Mucosa of stomach (tissue), 1 donor: ENCODE measurements at regions not wholly inside any gene's neighbourhood (a gene's known extent, or its start where the extent isn't known, plus 50 kb on each side); places are given as distances from the start of the nearest gene placed in this dataset.
"Not testable (repeated sequence)": the region's sequence is repeated elsewhere in the genome, so short reads cannot be mapped to it uniquely, and the experiment has no call there.

Experiments
- H3K27me3 ChIP-seq: one replicate; pipeline ENCODE4 v1.7.0; 2013; ENCODE audit warnings: mild to moderate bottlenecking, low read length; ENCODE audit not compliant: control insufficient read depth, insufficient read depth
- H3K36me3 ChIP-seq: one replicate; pipeline ENCODE4 v1.7.0; 2013; ENCODE audit warnings: low read length; ENCODE audit not compliant: control insufficient read depth, insufficient read depth
- H3K4me1 ChIP-seq: one replicate; pipeline ENCODE4 v1.7.0; 2013; ENCODE audit warnings: mild to moderate bottlenecking, low read length; ENCODE audit not compliant: control insufficient read depth, insufficient read depth
- H3K4me3 ChIP-seq: one replicate; pipeline ENCODE4 v1.7.0; 2013; ENCODE audit warnings: low read length
- H3K9ac ChIP-seq: one replicate; pipeline ENCODE4 v1.7.0; 2013; ENCODE audit warnings: mild to moderate bottlenecking, low read length, moderate library complexity
- H3K9me3 ChIP-seq: one replicate; pipeline ENCODE4 v1.7.0; 2013; ENCODE audit warnings: mild to moderate bottlenecking, low read length, moderate library complexity; ENCODE audit not compliant: control insufficient read depth
- donor health status: Pancreatic carcinoma.

DNA sequence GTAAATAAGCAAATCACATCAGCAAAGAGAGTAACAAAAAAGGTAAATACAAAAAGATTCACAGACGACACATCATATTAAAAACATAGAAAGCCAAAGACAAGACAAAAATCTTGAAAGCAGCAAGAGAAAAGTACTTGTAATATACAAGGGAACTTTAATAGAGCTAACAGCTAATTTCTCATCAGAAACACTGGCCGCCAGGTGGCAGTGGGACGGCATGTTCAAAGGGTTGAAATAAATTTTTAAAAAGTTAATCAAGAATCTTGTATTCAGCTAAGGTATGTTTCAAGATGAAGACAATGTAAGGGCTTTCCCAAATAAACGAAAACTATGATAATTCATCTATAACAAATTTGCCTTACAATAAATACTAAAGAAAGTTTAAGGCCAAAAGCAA, 358.1 kb downstream of the LRRIQ3 start:
- no peak overlapping the region for H3K9ac ChIP-seq
- H3K27me3 ChIP-seq = no peaks in the 10 kb centered on the region
- H3K4me1 ChIP-seq = no peaks in the 10 kb centered on the region
- H3K4me3 ChIP-seq = no peak overlapping the region
- no peaks in the 10 kb centered on the region for H3K9me3 ChIP-seq
- no peaks in the 10 kb centered on the region for H3K36me3 ChIP-seq

DNA sequence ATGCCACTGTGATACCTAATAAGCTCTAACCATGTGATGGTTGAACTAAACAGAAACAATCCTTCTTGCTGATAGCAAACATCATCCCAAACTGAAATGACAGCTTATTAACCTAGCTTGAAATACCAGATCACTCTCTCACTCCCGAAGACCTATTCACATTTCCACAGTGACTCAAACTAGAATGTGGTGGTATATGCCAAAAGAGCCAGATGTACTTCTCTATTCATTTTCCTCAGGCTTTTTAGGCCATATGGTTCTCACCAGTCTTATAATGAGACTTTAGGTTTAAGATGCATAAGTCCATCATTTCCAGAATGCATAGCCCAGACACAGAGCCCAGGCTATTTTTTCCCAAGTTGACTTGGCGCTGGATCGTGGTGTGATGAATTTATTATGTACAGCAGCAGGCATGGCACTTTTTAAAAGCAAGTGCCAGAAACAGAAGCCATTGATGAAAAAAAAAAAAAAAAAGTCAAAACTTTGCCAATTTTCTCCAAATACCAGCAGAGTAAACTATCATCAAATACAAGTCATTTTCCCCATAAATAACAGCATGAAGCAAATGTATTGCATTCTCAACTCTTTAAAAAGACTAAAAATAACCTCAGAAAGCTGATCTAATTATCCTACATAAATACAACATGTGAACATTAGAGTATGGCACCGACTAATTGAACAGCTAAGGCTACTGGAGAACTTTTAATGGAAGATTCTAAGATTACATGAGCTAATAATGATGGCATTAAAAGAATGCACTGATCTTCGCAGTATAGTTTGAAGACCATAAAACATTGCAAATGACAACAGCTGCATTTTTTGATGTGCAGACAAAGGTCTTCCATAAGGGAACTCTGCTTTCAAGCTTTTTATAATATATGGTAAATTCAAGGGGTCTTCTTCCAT, 365.4 kb downstream of the LRRIQ3 start:
- H3K27me3 ChIP-seq = no peaks in the 10 kb centered on the region
- no peak overlapping the region for H3K9ac ChIP-seq
- H3K36me3 ChIP-seq = no peaks in the 10 kb centered on the region
- H3K4me1 ChIP-seq = no peaks in the 10 kb centered on the region
- no peaks in the 10 kb centered on the region for H3K9me3 ChIP-seq
- H3K4me3 ChIP-seq = no peak overlapping the region

DNA sequence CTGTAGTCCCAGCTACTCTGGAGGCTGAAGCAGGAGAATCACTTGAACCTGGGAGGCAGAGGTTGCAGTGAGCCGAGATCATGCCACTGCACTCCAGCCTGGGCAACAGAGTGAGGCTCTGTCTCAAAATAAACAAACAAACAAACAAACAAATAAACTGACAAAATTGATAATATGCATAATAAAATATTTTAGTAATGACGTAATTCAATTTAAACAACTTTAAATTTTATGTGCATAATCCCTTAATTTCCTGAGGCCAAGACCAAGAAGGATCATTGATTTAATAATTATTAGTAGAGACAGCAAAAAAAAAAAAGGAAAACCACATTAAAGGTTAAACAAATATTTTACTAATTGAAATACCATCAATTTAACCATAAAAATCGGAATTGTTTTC, 370.7 kb downstream of the LRRIQ3 start:
- H3K4me3 ChIP-seq, H3K4me1 ChIP-seq, H3K9ac ChIP-seq, H3K27me3 ChIP-seq, H3K36me3 ChIP-seq, H3K9me3 ChIP-seq: not testable (repeated sequence)

DNA sequence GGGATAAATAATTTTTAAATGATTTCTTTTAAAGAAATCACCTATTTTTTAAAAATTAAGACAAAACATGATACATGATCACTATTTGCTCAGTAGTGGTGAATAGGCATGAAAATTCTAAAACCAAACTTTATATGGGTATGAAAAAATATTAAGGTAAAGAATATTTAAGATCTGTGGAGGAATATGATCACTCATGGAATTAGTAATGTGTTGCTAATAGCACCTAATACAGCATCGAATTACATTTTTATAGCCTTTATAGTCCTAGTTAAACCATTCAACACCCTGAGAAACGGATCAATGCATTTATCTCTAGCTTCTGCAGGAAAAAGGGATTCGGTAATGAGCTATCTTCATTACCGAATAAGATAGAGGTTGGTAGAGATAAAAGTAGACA, 373.9 kb downstream of the LRRIQ3 start:
- Histone ChIP-seq H3K9me3 (no peaks in the 10 kb centered on the region), H3K4me3 (no peak overlapping the region), H3K4me1 (no peaks in the 10 kb centered on the region), H3K9ac (no peak overlapping the region), H3K27me3 (no peaks in the 10 kb centered on the region), H3K36me3 (no peaks in the 10 kb centered on the region)

DNA sequence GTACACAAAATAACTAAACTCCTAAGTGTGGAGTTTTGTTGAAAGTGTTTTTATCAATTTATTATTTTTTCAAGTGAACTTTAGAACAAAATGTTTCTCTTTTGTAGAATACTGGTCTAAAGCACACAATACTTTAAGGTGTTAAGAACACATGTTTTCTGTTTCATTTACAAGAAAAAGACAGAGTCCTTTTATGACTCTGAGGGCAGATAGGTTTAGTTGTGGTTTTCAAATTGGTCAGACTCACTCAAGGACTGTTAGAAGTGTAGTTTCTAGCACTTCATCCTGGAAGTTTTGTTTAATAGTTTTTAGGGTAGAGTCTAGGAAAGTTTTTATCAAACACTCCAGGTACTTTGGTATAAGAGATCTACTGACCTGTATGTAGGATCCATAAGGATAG, 376.5 kb downstream of the LRRIQ3 start:
- Histone ChIP-seq H3K4me1 (no peaks in the 10 kb centered on the region), H3K4me3 (no peak overlapping the region), H3K9me3 (no peaks in the 10 kb centered on the region), H3K9ac (no peak overlapping the region), H3K27me3 (no peaks in the 10 kb centered on the region), H3K36me3 (no peaks in the 10 kb centered on the region)

DNA sequence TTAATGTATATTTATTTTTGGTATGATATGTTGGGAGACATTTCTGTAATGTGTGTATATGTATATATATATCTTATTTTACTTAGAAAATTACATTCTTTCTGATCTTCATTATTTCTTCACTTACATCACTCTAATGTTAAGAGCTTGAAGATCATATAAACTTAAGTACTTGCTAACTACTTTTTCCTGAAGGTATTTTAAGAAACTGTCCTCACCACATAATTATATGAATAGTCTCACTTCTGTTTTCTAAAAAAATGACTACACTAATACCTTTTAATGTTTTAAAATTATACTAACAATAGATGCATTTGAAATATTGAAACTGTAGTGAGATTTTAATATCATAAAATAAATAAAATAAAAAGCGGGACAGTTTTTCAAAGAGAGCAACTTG, 377.1 kb downstream of the LRRIQ3 start:
- Histone ChIP-seq H3K4me1 (no peaks in the 10 kb centered on the region), H3K4me3 (no peak overlapping the region), H3K9me3 (no peaks in the 10 kb centered on the region), H3K9ac (no peak overlapping the region), H3K27me3 (no peaks in the 10 kb centered on the region), H3K36me3 (no peaks in the 10 kb centered on the region)

DNA sequence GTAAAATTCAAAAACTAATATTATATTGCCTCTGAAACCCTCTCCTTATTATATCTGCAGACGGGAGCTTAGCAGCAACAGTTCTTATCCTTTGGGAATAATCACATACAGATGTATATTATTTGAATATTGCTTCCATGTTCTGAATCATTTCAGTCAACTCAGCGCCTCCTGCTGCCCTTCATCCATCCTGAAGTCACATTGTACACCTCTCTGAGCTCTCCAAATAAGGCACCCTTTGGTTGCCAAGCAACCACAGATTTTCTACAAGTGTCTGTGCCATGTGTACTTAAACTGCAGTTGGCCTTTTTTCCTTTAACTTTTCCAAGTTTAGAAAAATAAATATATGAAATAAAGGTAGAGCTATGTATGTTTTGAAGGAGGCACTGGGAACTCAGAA, 384.3 kb downstream of the LRRIQ3 start:
- Histone ChIP-seq H3K27me3 (no peaks in the 10 kb centered on the region), H3K4me3 (no peak overlapping the region), H3K9me3 (no peaks in the 10 kb centered on the region), H3K36me3 (no peaks in the 10 kb centered on the region), H3K4me1 (no peaks in the 10 kb centered on the region), H3K9ac (no peak overlapping the region)

DNA sequence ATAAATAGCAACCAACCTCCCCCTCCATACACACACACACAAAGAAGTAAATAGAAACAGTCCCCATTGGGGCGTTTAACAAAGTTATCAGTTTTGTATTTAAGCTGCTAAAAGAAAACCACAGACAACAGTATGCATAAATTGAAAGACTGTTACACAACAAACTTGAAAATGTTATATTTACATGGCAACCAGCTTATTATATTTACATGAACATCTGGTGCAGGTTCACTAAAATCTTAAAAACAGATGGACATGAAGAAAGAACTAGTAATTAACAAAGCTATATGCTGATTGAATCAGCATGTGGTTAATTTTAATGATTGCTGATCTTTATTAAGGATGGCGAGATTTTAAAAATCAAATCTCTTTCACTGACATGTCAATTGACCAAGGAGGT, 384.7 kb downstream of the LRRIQ3 start:
- Histone ChIP-seq H3K4me1 (no peaks in the 10 kb centered on the region), H3K9ac (no peak overlapping the region), H3K36me3 (no peaks in the 10 kb centered on the region), H3K27me3 (no peaks in the 10 kb centered on the region), H3K9me3 (no peaks in the 10 kb centered on the region), H3K4me3 (no peak overlapping the region)

DNA sequence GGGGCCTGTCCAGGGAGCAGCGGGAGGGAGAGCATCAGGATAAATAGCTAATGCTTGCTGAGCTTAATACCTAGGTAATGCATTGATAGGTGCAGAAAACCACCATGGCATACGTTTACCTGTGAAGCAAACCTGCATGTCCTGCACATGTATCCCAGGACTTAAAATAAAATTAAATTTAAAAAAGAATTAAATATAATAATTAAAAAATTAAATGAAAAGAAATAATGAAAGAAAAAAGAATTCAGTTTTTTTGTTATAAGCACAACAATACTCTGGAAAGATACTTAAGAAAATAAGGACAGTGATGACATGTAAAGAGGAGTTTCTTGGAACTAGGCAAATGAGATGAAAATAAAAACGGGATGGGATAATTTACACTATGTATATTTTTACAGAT, 386.2 kb downstream of the LRRIQ3 start:
- Histone ChIP-seq H3K4me1 (no peaks in the 10 kb centered on the region), H3K9me3 (no peaks in the 10 kb centered on the region), H3K9ac (no peak overlapping the region), H3K4me3 (no peak overlapping the region), H3K27me3 (no peaks in the 10 kb centered on the region), H3K36me3 (no peaks in the 10 kb centered on the region)

DNA sequence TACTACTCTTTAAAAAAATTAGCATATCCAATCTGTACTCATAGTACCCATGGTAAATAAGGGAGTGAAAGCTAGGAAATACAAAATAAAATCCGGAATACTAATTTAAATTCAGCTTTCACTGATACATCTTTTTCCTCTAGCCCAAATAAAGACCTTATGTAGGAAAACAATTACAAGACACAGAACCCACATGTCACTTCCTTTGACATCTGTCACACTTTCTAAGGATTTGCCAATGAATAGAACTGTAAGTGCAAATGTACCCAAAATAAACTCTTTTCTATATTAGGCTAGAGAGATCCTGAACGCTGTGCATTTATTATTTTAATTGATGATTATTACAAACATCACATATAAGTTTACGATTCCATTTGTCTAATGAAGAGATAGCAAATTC, 393.0 kb downstream of the LRRIQ3 start:
- no peaks in the 10 kb centered on the region for H3K4me1 ChIP-seq

DNA sequence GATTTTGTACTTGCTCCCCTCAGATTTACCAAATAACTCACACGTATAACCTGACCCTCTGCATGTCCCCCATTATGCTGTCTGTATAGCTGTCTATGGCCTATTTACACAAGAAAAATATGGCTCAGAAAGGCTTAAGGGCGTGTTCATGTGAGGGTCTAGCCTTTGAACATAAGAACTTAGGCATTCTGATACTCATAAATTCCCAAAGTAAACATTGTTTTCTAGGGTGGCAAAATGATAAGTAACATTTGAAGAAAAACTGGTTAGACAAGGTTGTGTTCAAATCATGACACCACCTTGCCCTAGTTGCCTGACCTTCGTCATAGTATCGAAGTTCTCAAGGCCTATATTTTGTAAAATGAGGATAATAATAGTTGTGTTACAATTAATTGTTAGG, 394.6 kb downstream of the LRRIQ3 start:
- Histone ChIP-seq H3K4me1 (no peaks in the 10 kb centered on the region), H3K9me3 (no peaks in the 10 kb centered on the region), H3K27me3 (no peaks in the 10 kb centered on the region), H3K9ac (no peak overlapping the region), H3K36me3 (no peaks in the 10 kb centered on the region), H3K4me3 (no peak overlapping the region)

More for the DNA sequence above, 393.0 kb downstream of the LRRIQ3 start:
- Histone ChIP-seq H3K4me3 (no peak overlapping the region), H3K9me3 (no peaks in the 10 kb centered on the region), H3K36me3 (no peaks in the 10 kb centered on the region), H3K27me3 (no peaks in the 10 kb centered on the region), H3K9ac (no peak overlapping the region)

DNA sequence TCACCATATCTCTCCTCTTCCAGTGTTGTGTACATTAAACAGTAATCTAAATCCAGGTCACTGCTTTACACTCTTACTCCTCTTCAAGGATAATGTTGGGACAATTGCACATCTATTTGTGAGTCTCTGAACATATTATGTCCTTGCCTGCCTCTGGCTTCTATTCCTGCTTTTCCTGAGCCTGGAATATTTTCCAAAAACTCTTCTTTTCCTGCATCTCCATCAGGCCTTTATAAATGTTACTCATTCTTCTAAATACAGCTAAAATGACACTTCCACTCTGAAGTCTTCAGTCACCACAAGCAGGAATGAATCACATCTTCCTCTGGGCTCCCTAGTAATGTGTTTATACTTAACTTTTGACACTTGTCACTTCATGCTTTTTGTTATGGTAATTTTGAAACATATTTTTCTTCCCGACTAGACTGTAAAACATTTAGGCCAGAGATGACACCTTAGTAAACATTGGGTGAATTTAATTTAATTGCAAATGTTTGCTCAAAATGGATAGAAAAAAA, 396.0 kb downstream of the LRRIQ3 start:
- Histone ChIP-seq H3K27me3 (no peaks in the 10 kb centered on the region), H3K36me3 (no peaks in the 10 kb centered on the region), H3K9me3 (no peaks in the 10 kb centered on the region), H3K4me3 (no peak overlapping the region), H3K4me1 (no peaks in the 10 kb centered on the region), H3K9ac (no peak overlapping the region)
